Kidney (tissue), 13 donors: ENCODE measurements at regions not wholly inside any gene's neighbourhood (a gene's known extent, or its start where the extent isn't known, plus 50 kb on each side); places are given as distances from the start of the nearest gene placed in this dataset.

Experiments used
- DNase-seq, 5 donors: peaks; one replicate each; pipeline ENCODE4 v3.0.0-alpha.2; 2013 to 2020
- FAIRE-seq: peaks from 2 replicates; lab custom pipeline; 2012; peaks lifted over from hg19 to GRCh38; lab: Jason Lieb, UNC
- H3K27ac ChIP-seq, 2 donors: one replicate each; pipeline ENCODE4 v1.7.0; 2013; ENCODE audit warnings: low read depth in 2 of 2, low read length in 2 of 2, inconsistent platforms in 1 of 2
- H3K27me3 ChIP-seq: one replicate; pipeline ENCODE4 v1.7.1; 2013; ENCODE audit warnings: low read length, inconsistent platforms; ENCODE audit not compliant: control insufficient read depth, insufficient read depth
- H3K36me3 ChIP-seq, 3 donors: one replicate each; pipeline versions ENCODE4 v1.7.0 to v1.7.1; 2013; ENCODE audit warnings: low read length in 3 of 3, control low read depth in 1 of 3, inconsistent platforms in 1 of 3; ENCODE audit not compliant: insufficient read depth in 3 of 3, control insufficient read depth in 2 of 3
- H3K4me1 ChIP-seq, 3 donors: one replicate each; pipeline versions ENCODE4 v1.7.0 to v1.7.1; 2013; ENCODE audit warnings: low read length in 3 of 3, inconsistent platforms in 1 of 3, low read depth in 1 of 3; ENCODE audit not compliant: control insufficient read depth in 2 of 3, insufficient read depth in 2 of 3
- H3K4me3 ChIP-seq, 3 donors: one replicate each; pipeline versions ENCODE4 v1.7.0 to v1.8.1; 2013; ENCODE audit warnings: low read length in 3 of 3, control low read depth in 1 of 3, inconsistent platforms in 1 of 3
- H3K9ac ChIP-seq, 3 donors: one replicate each; pipeline versions ENCODE4 v1.7.0 to v1.7.1; 2013; ENCODE audit warnings: low read length in 3 of 3, control low read depth in 1 of 3, inconsistent platforms in 1 of 3
- H3K9me3 ChIP-seq, 3 donors: one replicate each; pipeline versions ENCODE4 v1.7.0 to v1.7.1; 2013; ENCODE audit warnings: low read length in 3 of 3, control low read depth in 1 of 3, inconsistent platforms in 1 of 3; ENCODE audit not compliant: control insufficient read depth in 2 of 3, insufficient read depth in 1 of 3
- CTCF ChIP-seq: IDR thresholded peaks from 3 replicates; pipeline ENCODE4 v1.5.1; 2012; ENCODE audit warnings: mild to moderate bottlenecking, moderate library complexity, borderline replicate concordance; ENCODE audit not compliant: insufficient read depth; ENCODE audit errors: extremely low read depth
- intact Hi-C: fragments of 100-400 bp; cut with DNase I; formaldehyde crosslinking; loops from one replicate; pipeline ENCODE4 v1.11.1; 2022
- donor health status: control.
- donor health status: control.
- donor health status: control.
- donor health status: control.
- donor health status: control.
- donor health status: DM: yes; HTN: yes; CAD: no.
- donor health status: Normal renal cell carcinoma (clear cell type).

- DNase-seq (no peak), FAIRE-seq (no peak)
- Histone ChIP-seq H3K36me3 (no peaks in the 10 kb centered on the region), H3K9ac (no peak overlapping the region), H3K9me3 (no peaks in the 10 kb centered on the region), H3K27ac (no peak overlapping the region), H3K4me3 (no peak overlapping the region), H3K4me1 (no peaks in the 10 kb centered on the region), H3K27me3 (no peaks in the 10 kb centered on the region)
- intact Hi-C loops, result no loop called here
- TF ChIP-seq CTCF, result no peak
Measured at GRCh38 chr16:64780445-64780844, 341.4 kb downstream of the CDH11 start.

GRCh38 chr16:64778777-64779176 lies 343.1 kb downstream of the CDH11 start:
- Histone ChIP-seq H3K27me3 (no peaks in the 10 kb centered on the region), H3K9ac (no peak overlapping the region), H3K4me1 (no peaks in the 10 kb centered on the region), H3K4me3 (no peak overlapping the region), H3K9me3 (no peaks in the 10 kb centered on the region), H3K27ac (no peak overlapping the region), H3K36me3 (no peaks in the 10 kb centered on the region)
- no peak for TF ChIP-seq CTCF
- FAIRE-seq, result no peak
- intact Hi-C loops, result no loop called here
- no peak for DNase-seq

GRCh38 chr16:64773638-64774037 lies 348.2 kb downstream of the CDH11 start:
- Histone ChIP-seq H3K4me1 (no peaks in the 10 kb centered on the region), H3K27me3 (no peaks in the 10 kb centered on the region), H3K9me3 (no peaks in the 10 kb centered on the region), H3K9ac (no peak overlapping the region), H3K27ac (no peak overlapping the region), H3K4me3 (no peak overlapping the region), H3K36me3 (no peaks in the 10 kb centered on the region)
- DNase-seq (no peak), FAIRE-seq (no peak)
- no peak for TF ChIP-seq CTCF
- intact Hi-C loops, result no loop called here

- no peak for TF ChIP-seq CTCF
- no peak for FAIRE-seq
- Histone ChIP-seq H3K27ac (no peak overlapping the region), H3K9me3 (no peaks in the 10 kb centered on the region), H3K4me3 (no peak overlapping the region), H3K4me1 (no peaks in the 10 kb centered on the region), H3K27me3 (no peaks in the 10 kb centered on the region), H3K9ac (no peak overlapping the region), H3K36me3 (no peaks in the 10 kb centered on the region)
- intact Hi-C loops, result no loop called here
- no peak for DNase-seq
Measured at GRCh38 chr16:64773184-64773583, 348.7 kb downstream of the CDH11 start.
